Prostate gland (tissue), 2 donors: ENCODE measurements at regions not wholly inside any gene's neighbourhood (a gene's known extent, or its start where the extent isn't known, plus 50 kb on each side); places are given as distances from the start of the nearest gene placed in this dataset.

Experiments
- CTCF ChIP-seq, 4 experiments: fragments of 200-600 bp in 2 of 4; fragments of 450-650 bp in 2 of 4; sonication (generic) in 2 of 4; IDR thresholded peaks; 1 replicate in 3 of 4; 2 replicates in 1 of 4; pipeline ENCODE4 v1.5.1; 2016 to 2019; ENCODE audit warnings: antibody characterized with exemption in 4 of 4, mild to moderate bottlenecking in 2 of 4, moderate library complexity in 2 of 4
- POLR2A ChIP-seq: fragments of 450-650 bp; IDR thresholded peaks from one replicate; pipeline ENCODE4 v1.6.1; 2016; ENCODE audit warnings: antibody characterized with exemption, mild to moderate bottlenecking

- TF ChIP-seq POLR2A, result no peak
- no peak for TF ChIP-seq CTCF (IDR thresholded peaks at IDR 0.05)
These were observed 1271.6 kb upstream of the SORCS1 start for GRCh38 chr10:108436096-108436495.
